A549 (cell line): ENCODE measurements at regions not wholly inside any gene's neighbourhood (a gene's known extent, or its start where the extent isn't known, plus 50 kb on each side); places are given as distances from the start of the nearest gene placed in this dataset.

Experiments used
- ATAC-seq, 2 experiments: fragments of 200-7000 bp in 1 of 2; fragments of >200 bp in 1 of 2; cut with Nextera tagmentation in 1 of 2; cut with Tn5 transposase in 1 of 2; 3 replicates each; pipeline versions ENCODE4 v1.8.0 to v1.9.1; 2018 to 2020; ENCODE audit warnings: mild to moderate bottlenecking in 1 of 2, moderate library complexity in 1 of 2
- CTCF ChIA-PET: fragments of 300-600 bp; sonication (Branson Sonifier 250); formaldehyde crosslinking; extraction: SDS; loops from one replicate; lab custom pipeline; 2021; ENCODE audit warnings: antibody characterized with exemption, inconsistent platforms; lab: Yijun Ruan, JAX
- POLR2A ChIA-PET: fragments of 350-600 bp; formaldehyde crosslinking; extraction: SDS; loops from one replicate; lab custom pipeline; 2021; ENCODE audit warnings: antibody characterized with exemption, inconsistent platforms; lab: Yijun Ruan, JAX
- DNase-seq, 2 experiments: peaks; one replicate each; pipeline versions ENCODE4 v3.0.0 to v3.0.0-alpha.2; 2011 to 2016; ENCODE audit warnings: low read depth in 1 of 2, low spot score in 1 of 2
- FAIRE-seq: peaks from 2 replicates; lab custom pipeline; 2011; peaks lifted over from hg19 to GRCh38; lab: Jason Lieb, UNC
- H3K27ac ChIP-seq, 2 experiments: fragments of >200 bp; sonication (Bioruptor Twin); formaldehyde crosslinking; 3 replicates each; pipeline ENCODE4 v1.5.1; 2016 to 2017
- H3K4me1 ChIP-seq: fragments of >200 bp; sonication (Bioruptor Twin); formaldehyde crosslinking; 3 replicates; pipeline ENCODE4 v1.6.1; 2016
- H3K4me2 ChIP-seq: fragments of >200 bp; sonication (Bioruptor Twin); formaldehyde crosslinking; 3 replicates; pipeline ENCODE4 v1.6.1; 2016
- H3K4me3 ChIP-seq: fragments of >200 bp; sonication (Bioruptor Twin); formaldehyde crosslinking; 3 replicates; pipeline ENCODE4 v1.5.1; 2016
- H3K9me3 ChIP-seq: fragments of >200 bp; sonication (Bioruptor Twin); formaldehyde crosslinking; 3 replicates; pipeline ENCODE4 v1.6.1; 2016
- CHD2 ChIP-seq: fragments of 150-350 bp; IDR thresholded peaks from 2 replicates; pipeline ENCODE4 v1.6.1; 2014; ENCODE audit warnings: low read length; ENCODE audit not compliant: partially characterized antibody
- CHD4 ChIP-seq: fragments of 200-600 bp; sonication (generic); IDR thresholded peaks from 2 replicates; pipeline ENCODE4 v1.6.1; 2016; ENCODE audit warnings: antibody characterized with exemption, mild to moderate bottlenecking, borderline replicate concordance
- FOXS1 ChIP-seq: fragments of 250-450 bp; sonication (Bioruptor Pico); IDR thresholded peaks from 2 replicates; pipeline ENCODE4 v1.5.0; 2020; ENCODE audit warnings: mild to moderate bottlenecking, moderate library complexity
- HOXA7 ChIP-seq: fragments of 250-450 bp; sonication (Bioruptor Pico); IDR thresholded peaks from 2 replicates; pipeline ENCODE4 v1.5.0; 2020; ENCODE audit warnings: mild to moderate bottlenecking, moderate library complexity
- HOXB13 ChIP-seq: fragments of 250-450 bp; sonication (Bioruptor Pico); IDR thresholded peaks from 2 replicates; pipeline ENCODE4 v1.5.0; 2020; ENCODE audit warnings: low read depth, mild to moderate bottlenecking, moderate library complexity
- KDM1A ChIP-seq: fragments of 200-600 bp; sonication (generic); IDR thresholded peaks from 2 replicates; pipeline ENCODE4 v1.6.1; 2016; ENCODE audit warnings: low read depth, mild to moderate bottlenecking
- MAFK ChIP-seq: fragments of 450-650 bp; IDR thresholded peaks from 2 replicates; pipeline ENCODE4 v1.6.1; 2014; ENCODE audit not compliant: partially characterized antibody
- MAZ ChIP-seq: fragments of 150-350 bp; IDR thresholded peaks from 2 replicates; pipeline ENCODE4 v1.6.1; 2014; ENCODE audit warnings: antibody characterized with exemption, low read depth, low read length, borderline replicate concordance
- MYC ChIP-seq: IDR thresholded peaks from 2 replicates; pipeline ENCODE4 v1.6.1; 2012; ENCODE audit warnings: mild to moderate bottlenecking, inconsistent platforms, low read length, improper control_type of control experiment, borderline replicate concordance
- NPAS2 ChIP-seq: fragments of 250-450 bp; sonication (Bioruptor Pico); IDR thresholded peaks from 2 replicates; pipeline ENCODE4 v1.8.0; 2022; ENCODE audit warnings: mild to moderate bottlenecking, moderate library complexity, borderline replicate concordance
- RARB ChIP-seq: fragments of 250-450 bp; sonication (Bioruptor Pico); IDR thresholded peaks from 2 replicates; pipeline ENCODE4 v1.8.0; 2021; ENCODE audit warnings: mild to moderate bottlenecking, moderate library complexity
- RNF2 ChIP-seq: fragments of 200-600 bp; sonication (generic); IDR thresholded peaks from 2 replicates; pipeline ENCODE4 v1.6.1; 2016; ENCODE audit warnings: low read depth, mild to moderate bottlenecking, antibody characterized with exemption, moderate library complexity, borderline replicate concordance
- TP53 ChIP-seq: fragments of 250-450 bp; sonication (Bioruptor Pico); IDR thresholded peaks from 2 replicates; pipeline ENCODE4 v1.5.0; 2021; ENCODE audit warnings: mild to moderate bottlenecking, moderate library complexity
- ZC3H11A ChIP-seq: fragments of 450-650 bp; IDR thresholded peaks from 2 replicates; pipeline ENCODE4 v1.6.1; 2014; ENCODE audit warnings: antibody characterized with exemption, mild to moderate bottlenecking
- ZNF302 ChIP-seq: fragments of 250-450 bp; sonication (Bioruptor Pico); IDR thresholded peaks from 2 replicates; pipeline ENCODE4 v1.9.0; 2021; ENCODE audit warnings: inconsistent platforms, mild to moderate bottlenecking, moderate library complexity
- ZSCAN20 ChIP-seq: fragments of 250-450 bp; sonication (Bioruptor Pico); IDR thresholded peaks from 2 replicates; pipeline ENCODE4 v1.8.0; 2022; ENCODE audit warnings: mild to moderate bottlenecking, moderate library complexity
- whole genome bisulfite sequencing: methylation state at CpG from one replicate; pipeline ENCODE4 v1.1.6; 2017; ENCODE audit errors: missing lambda C conversion rate; 5-methylcytosine and 5-hydroxymethylcytosine counted together
- TF ChIP-seq, protein P1 (sequence below): fragments of 450-650 bp; IDR thresholded peaks from 2 replicates; pipeline ENCODE4 v1.6.1; 2014; ENCODE audit warnings: antibody characterized with exemption
- TF ChIP-seq, protein P2 (sequence below): IDR thresholded peaks from 2 replicates; pipeline ENCODE4 v1.6.1; 2012
- TF ChIP-seq, protein P3 (sequence below): fragments of 200-600 bp; sonication (generic); IDR thresholded peaks from 2 replicates; pipeline ENCODE4 v1.6.1; 2016; ENCODE audit warnings: antibody characterized with exemption, mild to moderate bottlenecking, moderate library complexity
- TF ChIP-seq, protein P4 (sequence below): IDR thresholded peaks from 2 replicates; pipeline ENCODE4 v1.6.1; 2012

DNA sequence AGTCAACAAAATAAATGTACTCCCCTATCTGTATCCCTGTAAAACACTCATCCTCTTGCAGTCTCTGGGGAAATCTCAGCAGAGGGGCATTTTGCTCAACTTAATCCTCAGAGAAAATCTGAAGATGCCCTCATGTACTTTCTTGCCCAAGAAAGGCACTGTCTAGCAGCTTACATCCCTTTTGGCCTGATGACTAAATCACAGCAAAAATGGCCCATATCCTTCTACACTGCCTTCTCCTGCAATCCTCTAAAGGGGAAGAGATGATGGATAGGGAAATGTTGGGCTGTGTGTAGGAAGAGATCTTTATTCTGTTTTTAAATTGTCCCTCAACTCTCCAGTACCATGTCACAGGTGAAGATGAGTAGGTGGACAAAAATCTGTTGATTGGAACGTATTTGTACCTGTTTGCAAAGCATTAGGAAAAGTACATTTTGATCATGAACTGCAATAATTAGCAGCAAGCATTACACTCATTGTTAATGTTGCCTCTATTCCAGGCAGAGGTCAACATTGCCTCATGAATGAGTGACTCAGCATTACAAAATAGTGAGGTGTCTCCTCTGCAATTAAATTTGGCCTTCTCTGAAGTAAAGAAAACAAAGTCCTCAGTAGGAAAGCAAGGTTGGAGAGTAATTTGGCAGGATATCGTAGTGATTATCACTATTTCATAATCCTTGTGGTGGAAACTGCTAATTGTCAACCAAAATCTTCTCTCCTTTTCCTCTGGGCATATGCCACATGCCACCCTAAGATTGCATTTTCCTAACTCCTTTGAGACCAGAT, 172.4 kb upstream of the CAND1 start:
- 22% methylated on average over 2 of the region's 2 CpGs for WGBS
- Histone ChIP-seq H3K9me3 (no peaks in the 10 kb centered on the region), H3K4me2 (no peak overlapping the region), H3K4me3 (no peak overlapping the region), H3K27ac (no peak overlapping the region), H3K4me1 (peaks cover 7% of the 10 kb centered on the region; the same call in 2 of the 3 replicates)
- ChIA-PET CTCF (interaction anchor here (1.0 kb wide), 1 partner anchor 70 kb away, joined by 3 read pairs; no protein-coding TSS in a partner anchor), POLR2A (no interaction called here)
- TF ChIP-seq MAFK (peak; percentile 51), HOXA7 (CRISPR knock-in tag) (no peak)
- ATAC-seq = no peak
- FAIRE-seq = no peak
- no peak for DNase-seq

DNA sequence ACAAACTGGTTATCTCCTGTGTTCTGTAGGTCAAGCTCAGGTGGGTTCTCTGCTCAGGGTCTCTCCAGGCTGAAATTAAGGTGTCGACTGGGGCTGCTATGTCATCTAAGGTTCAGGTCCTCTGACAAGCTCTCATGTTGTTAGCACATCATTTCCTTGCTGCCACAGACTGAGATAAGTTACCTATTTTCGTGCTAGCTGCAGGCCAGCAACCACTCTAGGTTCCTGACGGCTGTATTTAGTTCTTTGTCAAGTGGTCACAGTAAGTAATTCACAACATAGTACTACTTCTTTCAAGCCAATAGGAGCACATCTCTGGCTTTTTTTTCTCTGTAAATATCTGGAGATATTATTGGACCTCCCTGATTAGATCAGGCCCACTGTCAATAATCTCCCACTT, 169.3 kb upstream of the CAND1 start:
- Histone ChIP-seq H3K27ac (no peak overlapping the region), H3K4me2 (no peak overlapping the region), H3K9me3 (no peaks in the 10 kb centered on the region), H3K4me3 (no peak overlapping the region), H3K4me1 (peaks cover 7% of the 10 kb centered on the region; the same call in 2 of the 3 replicates)
- WGBS = 31% methylated on average over 3 of the region's 3 CpGs
- ATAC-seq = no peak
- ChIA-PET CTCF (interaction anchor here (1.0 kb wide), 1 partner anchor 28 kb away, joined by 3 read pairs; no protein-coding TSS in a partner anchor), POLR2A (no interaction called here)
- FAIRE-seq = no peak
- TF ChIP-seq ZC3H11A (no peak), CHD4 (no peak), KDM1A (no peak), ZSCAN20 (CRISPR knock-in tag) (no peak), CHD2 (no peak)
- TF ChIP-seq, protein P1, sequence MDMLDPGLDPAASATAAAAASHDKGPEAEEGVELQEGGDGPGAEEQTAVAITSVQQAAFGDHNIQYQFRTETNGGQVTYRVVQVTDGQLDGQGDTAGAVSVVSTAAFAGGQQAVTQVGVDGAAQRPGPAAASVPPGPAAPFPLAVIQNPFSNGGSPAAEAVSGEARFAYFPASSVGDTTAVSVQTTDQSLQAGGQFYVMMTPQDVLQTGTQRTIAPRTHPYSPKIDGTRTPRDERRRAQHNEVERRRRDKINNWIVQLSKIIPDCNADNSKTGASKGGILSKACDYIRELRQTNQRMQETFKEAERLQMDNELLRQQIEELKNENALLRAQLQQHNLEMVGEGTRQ = no peak
- TF ChIP-seq, protein P2, sequence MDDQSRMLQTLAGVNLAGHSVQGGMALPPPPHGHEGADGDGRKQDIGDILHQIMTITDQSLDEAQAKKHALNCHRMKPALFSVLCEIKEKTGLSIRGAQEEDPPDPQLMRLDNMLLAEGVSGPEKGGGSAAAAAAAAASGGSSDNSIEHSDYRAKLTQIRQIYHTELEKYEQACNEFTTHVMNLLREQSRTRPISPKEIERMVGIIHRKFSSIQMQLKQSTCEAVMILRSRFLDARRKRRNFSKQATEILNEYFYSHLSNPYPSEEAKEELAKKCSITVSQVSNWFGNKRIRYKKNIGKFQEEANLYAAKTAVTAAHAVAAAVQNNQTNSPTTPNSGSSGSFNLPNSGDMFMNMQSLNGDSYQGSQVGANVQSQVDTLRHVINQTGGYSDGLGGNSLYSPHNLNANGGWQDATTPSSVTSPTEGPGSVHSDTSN = no peak
- no peak for DNase-seq

DNA sequence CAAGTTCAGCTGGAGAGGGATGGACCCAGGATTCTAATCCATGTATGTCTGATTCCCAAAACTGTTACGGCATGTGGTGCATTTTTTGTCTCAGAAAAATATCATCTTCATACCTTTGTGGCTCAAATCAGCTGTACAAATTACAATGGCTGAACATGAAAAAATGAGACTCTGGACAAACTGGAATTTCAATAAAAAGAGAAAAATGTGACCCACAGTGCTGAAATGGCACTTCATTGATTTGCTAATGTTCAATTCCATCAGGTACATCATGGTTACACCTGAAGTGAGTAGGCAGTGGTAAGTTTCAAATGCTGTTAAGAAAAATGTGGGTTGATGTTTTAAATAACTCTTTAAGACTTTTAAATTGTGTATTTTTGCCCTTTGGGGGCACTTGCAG, 165.6 kb upstream of the CAND1 start:
- peaks cover 19% of the 10 kb centered on the region for H3K9me3 ChIP-seq
- ATAC-seq (no peak), DNase-seq (no peak), FAIRE-seq (no peak)
- ChIA-PET POLR2A (no interaction called here), CTCF (no interaction called here)
- no peak for TF ChIP-seq CHD2
- TF ChIP-seq RNF2 = no peak
- no peak for TF ChIP-seq NPAS2 (CRISPR knock-in tag)
- TF ChIP-seq, protein P3, sequence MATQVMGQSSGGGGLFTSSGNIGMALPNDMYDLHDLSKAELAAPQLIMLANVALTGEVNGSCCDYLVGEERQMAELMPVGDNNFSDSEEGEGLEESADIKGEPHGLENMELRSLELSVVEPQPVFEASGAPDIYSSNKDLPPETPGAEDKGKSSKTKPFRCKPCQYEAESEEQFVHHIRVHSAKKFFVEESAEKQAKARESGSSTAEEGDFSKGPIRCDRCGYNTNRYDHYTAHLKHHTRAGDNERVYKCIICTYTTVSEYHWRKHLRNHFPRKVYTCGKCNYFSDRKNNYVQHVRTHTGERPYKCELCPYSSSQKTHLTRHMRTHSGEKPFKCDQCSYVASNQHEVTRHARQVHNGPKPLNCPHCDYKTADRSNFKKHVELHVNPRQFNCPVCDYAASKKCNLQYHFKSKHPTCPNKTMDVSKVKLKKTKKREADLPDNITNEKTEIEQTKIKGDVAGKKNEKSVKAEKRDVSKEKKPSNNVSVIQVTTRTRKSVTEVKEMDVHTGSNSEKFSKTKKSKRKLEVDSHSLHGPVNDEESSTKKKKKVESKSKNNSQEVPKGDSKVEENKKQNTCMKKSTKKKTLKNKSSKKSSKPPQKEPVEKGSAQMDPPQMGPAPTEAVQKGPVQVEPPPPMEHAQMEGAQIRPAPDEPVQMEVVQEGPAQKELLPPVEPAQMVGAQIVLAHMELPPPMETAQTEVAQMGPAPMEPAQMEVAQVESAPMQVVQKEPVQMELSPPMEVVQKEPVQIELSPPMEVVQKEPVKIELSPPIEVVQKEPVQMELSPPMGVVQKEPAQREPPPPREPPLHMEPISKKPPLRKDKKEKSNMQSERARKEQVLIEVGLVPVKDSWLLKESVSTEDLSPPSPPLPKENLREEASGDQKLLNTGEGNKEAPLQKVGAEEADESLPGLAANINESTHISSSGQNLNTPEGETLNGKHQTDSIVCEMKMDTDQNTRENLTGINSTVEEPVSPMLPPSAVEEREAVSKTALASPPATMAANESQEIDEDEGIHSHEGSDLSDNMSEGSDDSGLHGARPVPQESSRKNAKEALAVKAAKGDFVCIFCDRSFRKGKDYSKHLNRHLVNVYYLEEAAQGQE = no peak
- no peak for TF ChIP-seq HOXB13 (CRISPR knock-in tag)
- no peak for TF ChIP-seq ZNF302
- no peak for TF ChIP-seq TP53
- no peak for TF ChIP-seq MYC
- TF ChIP-seq, protein P4, sequence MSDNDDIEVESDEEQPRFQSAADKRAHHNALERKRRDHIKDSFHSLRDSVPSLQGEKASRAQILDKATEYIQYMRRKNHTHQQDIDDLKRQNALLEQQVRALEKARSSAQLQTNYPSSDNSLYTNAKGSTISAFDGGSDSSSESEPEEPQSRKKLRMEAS = no peak
- TF ChIP-seq FOXS1 (CRISPR knock-in tag) = no peak
- TF ChIP-seq RARB (CRISPR knock-in tag) = no peak
- no peak for TF ChIP-seq MAZ
- 28% methylated on average over 1 of the region's 1 CpG for WGBS
- no peak overlapping the region for H3K27ac ChIP-seq
- no peaks in the 10 kb centered on the region for H3K4me1 ChIP-seq
- no peak overlapping the region for H3K4me3 ChIP-seq
- H3K4me2 ChIP-seq = no peak overlapping the region
